B cell (primary cell): ENCODE measurements at regions not wholly inside any gene's neighbourhood (a gene's known extent, or its start where the extent isn't known, plus 50 kb on each side); places are given as distances from the start of the nearest gene placed in this dataset.

Experiments
- ATAC-seq: fragments of 200-7000 bp; cut with Tn5 transposase; one replicate; pipeline ENCODE4 v1.10.0; 2021; ENCODE audit warnings: low read depth, mild to moderate bottlenecking, moderate number of reproducible peaks, moderate library complexity
- CTCF ChIA-PET: fragments of 350-600 bp; sonication (Branson Sonifier 250); formaldehyde crosslinking; loops from one replicate; lab custom pipeline; 2021; ENCODE audit warnings: antibody characterized with exemption, inconsistent platforms; lab: Charles Lee
- POLR2A ChIA-PET: fragments of 350-600 bp; sonication (Branson Sonifier 250); formaldehyde crosslinking; loops from one replicate; lab custom pipeline; 2021; ENCODE audit warnings: antibody characterized with exemption; lab: Charles Lee
- DNase-seq: peaks from one replicate; pipeline ENCODE4 v3.0.0; 2013
- H2AFZ ChIP-seq: 2 replicates; pipeline ENCODE4 v1.6.1; 2012; ENCODE audit warnings: mild to moderate bottlenecking, low read depth, low read length; ENCODE audit not compliant: insufficient read depth, poor library complexity, severe bottlenecking
- H3K27ac ChIP-seq, 2 donors: 1 replicate in 1 of 2; 2 replicates in 1 of 2; pipeline ENCODE4 v1.5.1; 2012 to 2013; ENCODE audit warnings: low read length in 2 of 2, mild to moderate bottlenecking in 2 of 2, moderate library complexity in 1 of 2
- H3K27me3 ChIP-seq, 4 experiments: fragments of 200-600 bp in 1 of 4; sonication (generic) in 1 of 4; replicated peaks in 1 of 4; 1 replicate in 2 of 4; 2 replicates in 2 of 4; pipeline versions ENCODE4 v1.6.1 to v1.7.0; 2013 to 2016; ENCODE audit warnings: low read length in 3 of 4, mild to moderate bottlenecking in 2 of 4, mixed read lengths in 1 of 4, moderate library complexity in 1 of 4; ENCODE audit not compliant: insufficient read depth in 4 of 4, control insufficient read depth in 3 of 4; ENCODE audit errors: control extremely low read depth in 1 of 4
- H3K36me3 ChIP-seq, 2 experiments: replicated peaks in 1 of 2; 1 replicate in 1 of 2; 2 replicates in 1 of 2; pipeline versions ENCODE4 v1.6.1 to v1.7.1; 2013; ENCODE audit warnings: low read length in 1 of 2; ENCODE audit not compliant: insufficient read depth in 2 of 2, control insufficient read depth in 1 of 2; ENCODE audit errors: control extremely low read depth in 1 of 2, extremely low read depth in 1 of 2
- H3K4me1 ChIP-seq, 2 donors: fragments of 200-600 bp in 1 of 2; sonication (generic) in 1 of 2; 1 replicate in 1 of 2; 2 replicates in 1 of 2; pipeline versions ENCODE4 v1.5.1 to v1.6.1; 2013 to 2017; ENCODE audit warnings: low read length in 2 of 2; ENCODE audit not compliant: control insufficient read depth in 2 of 2, insufficient read depth in 2 of 2
- H3K4me2 ChIP-seq: replicated peaks from 2 replicates; pipeline ENCODE3; 2012; ENCODE audit warnings: mild to moderate bottlenecking, low read depth, low read length; ENCODE audit not compliant: poor library complexity, severe bottlenecking
- H3K4me3 ChIP-seq, 5 experiments: fragments of 200-600 bp in 1 of 5; sonication (generic) in 1 of 5; 1 replicate in 3 of 5; 2 replicates in 2 of 5; pipeline versions ENCODE4 v1.5.1 to v1.7.0; 2011 to 2016; ENCODE audit warnings: low read length in 4 of 5, mild to moderate bottlenecking in 4 of 5, low read depth in 2 of 5, control low read depth in 1 of 5, moderate library complexity in 1 of 5; ENCODE audit not compliant: insufficient read depth in 1 of 5; ENCODE audit errors: control extremely low read depth in 1 of 5, extremely low read depth in 1 of 5
- H3K79me2 ChIP-seq: fragments of 200-600 bp; sonication (generic); one replicate; pipeline ENCODE4 v1.6.0; 2016; ENCODE audit warnings: low read length; ENCODE audit not compliant: control insufficient read depth, insufficient read depth
- H3K9ac ChIP-seq: fragments of 200-600 bp; sonication (generic); 2 replicates; pipeline ENCODE4 v1.6.1; 2017; ENCODE audit warnings: mild to moderate bottlenecking, low read length, moderate library complexity
- H3K9me3 ChIP-seq, 3 donors: one replicate each; pipeline versions ENCODE4 v1.6.1 to v1.7.1; 2013; ENCODE audit warnings: low read length in 2 of 3; ENCODE audit not compliant: control insufficient read depth in 2 of 3, insufficient read depth in 1 of 3; ENCODE audit errors: control extremely low read depth in 1 of 3
- H4K20me1 ChIP-seq: 2 replicates; pipeline ENCODE4 v1.6.0; 2012; ENCODE audit warnings: mild to moderate bottlenecking, low read length; ENCODE audit not compliant: insufficient read depth, control insufficient read depth, poor library complexity, severe bottlenecking
- H3K27ac Mint-ChIP-seq: one replicate; pipeline ENCODE4 v1.8.0; 2021; ENCODE audit warnings: mixed read lengths
- H3K27me3 Mint-ChIP-seq: one replicate; pipeline ENCODE4 v1.8.0; 2021; ENCODE audit warnings: mixed read lengths
- H3K4me1 Mint-ChIP-seq: one replicate; pipeline ENCODE4 v1.8.0; 2021; ENCODE audit warnings: mixed read lengths
- H3K4me3 Mint-ChIP-seq: one replicate; pipeline ENCODE4 v1.8.0; 2021; ENCODE audit warnings: mixed read lengths
- H3K9me3 Mint-ChIP-seq: one replicate; pipeline ENCODE4 v1.8.0; 2022; ENCODE audit warnings: mixed read lengths; ENCODE audit not compliant: insufficient read depth
- CTCF ChIP-seq: fragments of 200-600 bp; IDR thresholded peaks from one replicate; pipeline ENCODE4 v1.8.0; 2022; ENCODE audit warnings: antibody characterized with exemption, mild to moderate bottlenecking
- EZH2 ChIP-seq: IDR thresholded peaks from 2 replicates; pipeline ENCODE4 v1.6.1; 2012; ENCODE audit warnings: borderline replicate concordance, low read depth, mild to moderate bottlenecking, moderate library complexity, low read length; ENCODE audit not compliant: insufficient read depth, poor library complexity, severe bottlenecking
- WGBS: methylation state at CpG from one replicate; pipeline ENCODE4 v1.1.5; 2013; ENCODE audit warnings: missing lambda C conversion rate; ENCODE audit not compliant: insufficient coverage; 5-methylcytosine and 5-hydroxymethylcytosine counted together
- intact Hi-C: fragments of 100-400 bp; cut with micrococcal nuclease; formaldehyde crosslinking; loops from one replicate; pipeline ENCODE4 v1.10.0; 2022

DNA sequence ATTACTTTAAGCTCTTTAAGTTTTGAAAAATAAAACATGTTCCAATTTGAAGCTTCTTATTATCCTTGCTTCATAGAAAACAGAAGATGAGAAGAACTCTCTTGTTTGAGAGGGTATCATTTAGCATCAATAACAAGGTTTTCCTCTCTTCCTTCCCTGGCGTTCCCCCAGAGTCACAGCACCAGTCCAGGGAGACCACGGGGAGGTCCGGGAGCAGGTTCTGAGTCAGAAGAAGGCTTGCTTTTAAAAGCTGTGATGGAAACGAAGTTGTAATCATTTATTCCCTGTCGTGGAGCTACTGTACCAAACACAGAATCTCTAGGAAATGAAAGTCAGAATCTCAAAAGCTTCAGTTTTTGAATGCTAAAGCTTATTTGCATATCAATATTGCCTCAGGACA lies 174.0 kb upstream of the LSM14A start:
- WGBS: no CpG with 5 or more reads among the region's 5 CpGs
- H3K9ac ChIP-seq: no peak overlapping the region
- H3K4me2 ChIP-seq: no peak overlapping the region
- CTCF ChIA-PET: interaction anchor here (1.1 to 2.0 kb wide), 6 partner anchors 10 to 223 kb away, joined by 4 to 15 read pairs (median 5); no protein-coding TSS in a partner anchor
- Mint-ChIP-seq H3K4me1 (no peaks in the 10 kb centered on the region), H3K9me3 (peaks cover 3% of the 10 kb centered on the region), H3K27me3 (peaks cover 15% of the 10 kb centered on the region), H3K27ac (no peak overlapping the region), H3K4me3 (no peak overlapping the region)
- H4K20me1 ChIP-seq: no peaks in the 10 kb centered on the region
- no peaks in the 10 kb centered on the region for H3K9me3 ChIP-seq
- no peaks in the 10 kb centered on the region for H3K79me2 ChIP-seq
- TF ChIP-seq CTCF (no peak), EZH2 (no peak)
- no peak overlapping the region for H3K4me3 ChIP-seq
- H3K36me3 ChIP-seq: no peaks in the 10 kb centered on the region
- ATAC-seq (no peak), DNase-seq (no peak)
- H2AFZ ChIP-seq: peak overlapping the region; percentile 19
- H3K27me3 ChIP-seq: no peaks in the 10 kb centered on the region
- intact Hi-C loops: loop anchor here (1.0 kb wide), 1 partner anchor 220 kb away; no protein-coding TSS in a partner anchor
- no peak overlapping the region for H3K27ac ChIP-seq
- H3K4me1 ChIP-seq: no peaks in the 10 kb centered on the region
- POLR2A ChIA-PET: no interaction called here

DNA sequence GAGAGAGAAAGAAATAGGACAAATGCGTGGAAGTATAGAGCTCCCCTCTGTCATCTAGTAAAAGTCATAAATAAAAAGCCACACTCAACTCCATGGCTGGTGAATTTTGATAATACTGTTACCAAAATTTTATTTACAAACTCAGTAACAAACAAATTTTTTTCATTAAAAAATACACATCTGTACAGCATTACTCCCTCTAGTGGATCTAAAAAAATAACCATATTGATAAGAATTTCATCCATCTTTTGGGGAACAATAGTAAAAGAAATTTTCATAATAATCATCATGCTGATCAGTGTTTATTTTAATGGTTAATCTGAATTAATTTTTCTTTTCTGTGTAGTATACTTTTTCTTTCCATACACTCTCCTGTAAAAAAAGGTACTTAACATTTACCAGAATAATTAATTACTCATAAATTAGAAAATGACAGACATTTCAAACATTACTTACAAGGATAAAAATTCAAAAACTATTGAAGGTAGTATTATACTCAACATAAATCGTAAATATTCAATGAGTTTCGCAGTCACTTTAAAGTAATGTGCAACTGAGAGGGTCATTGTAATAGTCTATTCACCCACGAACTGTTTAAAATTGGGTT lies 173.5 kb upstream of the LSM14A start:
- intact Hi-C loops: loop anchor here (1.0 kb wide), 1 partner anchor 221 kb away; no protein-coding TSS in a partner anchor
- no peak overlapping the region for H3K4me3 ChIP-seq
- H3K36me3 ChIP-seq: no peaks in the 10 kb centered on the region
- Mint-ChIP-seq H3K4me3 (no peak overlapping the region), H3K27me3 (peaks cover 19% of the 10 kb centered on the region), H3K4me1 (no peaks in the 10 kb centered on the region), H3K27ac (no peak overlapping the region), H3K9me3 (peaks cover 2% of the 10 kb centered on the region)
- peak overlapping the region; percentile 19 for H2AFZ ChIP-seq
- H3K79me2 ChIP-seq: no peaks in the 10 kb centered on the region
- no peak overlapping the region for H3K9ac ChIP-seq
- CTCF ChIA-PET: interaction anchor here (1.1 to 2.0 kb wide), 6 partner anchors 10 to 224 kb away, joined by 4 to 15 read pairs (median 5); no protein-coding TSS in a partner anchor
- H3K4me1 ChIP-seq: no peaks in the 10 kb centered on the region
- no CpG with 5 or more reads among the region's 4 CpGs for WGBS
- no peaks in the 10 kb centered on the region for H4K20me1 ChIP-seq
- DNase-seq (peak; percentile 5), ATAC-seq (no peak)
- H3K4me2 ChIP-seq: no peak overlapping the region
- no peaks in the 10 kb centered on the region for H3K27me3 ChIP-seq
- no peaks in the 10 kb centered on the region for H3K9me3 ChIP-seq
- POLR2A ChIA-PET: no interaction called here
- H3K27ac ChIP-seq: no peak overlapping the region
- TF ChIP-seq CTCF (peak; percentile 61), EZH2 (no peak)
